ENCODE measurements at regions not wholly inside any gene's neighbourhood (a gene's known extent, or its start where the extent isn't known, plus 50 kb on each side); places are given as distances from the start of the nearest gene placed in this dataset.

GRCh38 chr2:117645458-117645857 is 169.0 kb upstream of the DDX18 start:
- no peak for DNase-seq (ENCODE audit: low read depth)

GRCh38 chr2:117646099-117646498 is 168.4 kb upstream of the DDX18 start:
- no peak for DNase-seq (ENCODE audit: low read depth)

- no peak for DNase-seq (ENCODE audit: low read depth)
Measured at GRCh38 chr2:117646872-117647271, 167.6 kb upstream of the DDX18 start.

GRCh38 chr2:117656546-117656945 is 157.9 kb upstream of the DDX18 start:
- no peak for DNase-seq (ENCODE audit: low read depth)

DNA sequence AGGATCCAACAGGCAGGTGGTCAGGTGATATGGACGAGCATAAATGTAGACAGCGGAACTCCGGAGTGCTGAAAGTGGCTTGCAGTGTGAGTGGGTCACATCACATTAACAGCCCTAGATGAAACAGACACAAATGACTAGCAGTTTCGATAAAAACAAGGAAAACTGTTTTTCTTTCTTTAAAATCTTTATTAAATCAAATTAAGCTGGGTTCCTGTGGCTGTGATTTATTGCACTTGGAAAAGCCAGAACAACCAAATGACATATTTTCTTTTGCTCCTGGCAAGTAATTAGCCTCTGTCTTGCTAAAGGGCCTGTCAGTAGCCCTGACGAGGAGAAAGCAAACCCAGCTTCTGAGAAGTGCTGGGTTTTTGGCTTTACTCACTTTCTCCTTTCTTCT is 152.9 kb upstream of the DDX18 start:
- DNase-seq (ENCODE audit: low read depth): no peak

GRCh38 chr2:117674172-117674571 is 140.3 kb upstream of the DDX18 start:
- DNase-seq (ENCODE audit: low read depth): no peak

GRCh38 chr2:117679952-117680351 is 134.5 kb upstream of the DDX18 start:
- no peak for DNase-seq (ENCODE audit: low read depth)

DNA sequence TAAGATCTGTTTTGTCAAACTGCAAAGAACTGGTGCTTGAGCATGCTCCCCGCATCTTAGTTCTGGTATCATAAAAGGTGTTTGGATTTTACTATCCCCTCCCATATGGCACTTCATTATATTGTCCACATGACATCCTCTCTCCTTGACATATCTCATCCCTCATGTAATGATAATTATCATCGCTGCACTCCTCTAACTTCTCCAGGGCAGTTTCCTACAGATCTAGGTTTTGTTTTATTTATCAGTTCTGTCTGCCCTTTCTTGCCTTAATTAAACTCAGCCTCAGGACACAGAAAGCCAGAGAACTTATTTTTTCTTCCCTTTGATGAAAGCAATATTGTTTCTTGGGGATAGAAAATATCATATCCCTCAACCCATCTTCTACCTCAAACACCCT is 129.6 kb upstream of the DDX18 start:
- no peak for DNase-seq (ENCODE audit: low read depth)

DNA sequence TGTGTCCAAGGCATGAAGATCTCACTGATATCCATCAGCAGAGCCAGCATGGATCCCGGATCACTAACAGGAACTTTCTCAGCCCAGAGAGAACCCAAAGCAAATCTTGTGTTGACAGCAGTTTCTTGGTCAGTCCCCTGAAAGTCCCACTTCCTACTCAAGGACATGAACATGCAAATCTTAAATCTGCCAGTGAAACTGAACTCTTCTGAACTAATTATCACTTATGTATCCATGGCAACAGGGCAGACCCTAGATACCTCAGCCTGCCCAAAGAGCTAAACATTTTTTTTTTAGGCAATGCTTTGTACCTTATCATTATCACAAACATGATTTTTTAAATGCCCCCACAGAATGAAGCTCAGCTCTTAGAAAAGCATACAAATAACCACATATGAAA is 127.8 kb upstream of the DDX18 start:
- DNase-seq (ENCODE audit: low read depth): no peak

DNA sequence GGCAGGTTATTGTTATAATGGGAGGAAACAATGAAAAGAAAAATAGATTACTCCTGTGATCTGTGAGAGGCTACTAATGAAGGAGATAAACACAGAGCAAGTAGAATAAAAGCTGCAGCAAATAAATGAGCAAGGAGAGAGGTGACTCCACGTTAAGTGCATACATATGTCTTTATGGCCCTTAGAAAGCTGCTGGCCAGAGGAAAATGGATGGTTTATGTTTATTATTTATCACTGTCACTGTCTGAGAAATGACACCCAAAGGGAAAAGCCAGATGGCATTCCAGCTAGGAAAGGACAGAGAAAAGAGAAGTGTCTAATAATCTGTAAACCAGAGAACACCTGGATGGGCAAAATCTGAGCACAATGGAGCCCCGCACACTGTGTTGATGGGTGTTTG is 122.9 kb upstream of the DDX18 start:
- DNase-seq (ENCODE audit: low read depth): no peak

DNA sequence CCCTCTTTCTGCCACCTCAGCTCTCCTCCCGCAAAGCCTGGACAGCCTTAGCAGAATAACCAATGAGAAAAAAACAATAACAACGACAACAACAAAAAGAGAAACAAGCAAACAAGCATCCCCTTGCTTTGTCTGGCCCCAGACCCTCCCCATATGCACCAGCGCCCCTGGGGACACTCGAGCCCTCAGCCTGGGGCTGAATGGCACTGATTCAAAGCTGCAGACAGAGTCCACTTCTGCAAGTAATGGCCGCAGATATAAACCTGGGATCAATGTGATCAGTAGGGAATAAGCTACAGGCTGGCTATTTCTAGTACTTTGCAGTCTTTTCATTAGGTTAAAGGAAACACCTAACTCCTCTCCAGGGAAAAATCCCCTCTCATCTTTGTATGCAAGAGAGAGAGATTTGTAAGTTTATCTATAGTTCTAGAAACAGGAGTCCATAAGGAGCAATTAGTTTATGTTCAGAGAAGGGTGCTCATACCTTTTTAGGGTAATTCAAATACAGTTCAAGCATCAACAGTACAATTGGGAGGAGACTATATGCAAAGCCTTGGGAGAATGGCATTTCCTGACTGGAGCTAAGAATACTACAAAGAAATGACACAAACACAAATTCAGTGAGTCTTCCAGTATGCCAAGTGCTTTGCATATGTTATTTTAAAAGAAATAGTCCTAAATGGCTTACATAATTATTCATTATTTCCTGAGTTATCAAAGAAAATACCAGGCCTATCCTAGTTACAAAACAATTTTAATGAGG is 122.3 kb upstream of the DDX18 start:
- no peak for DNase-seq (ENCODE audit: low read depth)

DNA sequence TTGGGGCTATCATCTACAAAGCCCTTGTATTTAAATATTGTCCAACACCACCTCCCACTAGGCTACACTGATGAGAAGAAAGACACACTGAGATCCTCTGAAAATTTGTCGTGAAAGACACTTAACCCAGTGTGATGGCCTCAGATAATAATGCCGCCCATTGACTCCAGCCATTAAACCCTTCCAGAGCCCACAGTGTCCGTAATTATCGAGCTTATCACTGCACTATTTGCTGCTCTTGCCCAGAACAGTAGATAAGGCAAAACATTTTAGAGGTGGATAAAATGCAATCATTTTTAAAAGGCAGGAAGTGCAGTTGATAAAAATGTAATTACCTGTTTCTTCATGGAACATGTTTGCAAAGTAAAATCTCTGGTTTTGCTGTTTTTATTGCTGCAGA is 121.3 kb upstream of the DDX18 start:
- no peak for DNase-seq (ENCODE audit: low read depth)

- DNase-seq (ENCODE audit: low read depth): no peak
Measured at GRCh38 chr2:117693651-117694050, 120.8 kb upstream of the DDX18 start.

DNA sequence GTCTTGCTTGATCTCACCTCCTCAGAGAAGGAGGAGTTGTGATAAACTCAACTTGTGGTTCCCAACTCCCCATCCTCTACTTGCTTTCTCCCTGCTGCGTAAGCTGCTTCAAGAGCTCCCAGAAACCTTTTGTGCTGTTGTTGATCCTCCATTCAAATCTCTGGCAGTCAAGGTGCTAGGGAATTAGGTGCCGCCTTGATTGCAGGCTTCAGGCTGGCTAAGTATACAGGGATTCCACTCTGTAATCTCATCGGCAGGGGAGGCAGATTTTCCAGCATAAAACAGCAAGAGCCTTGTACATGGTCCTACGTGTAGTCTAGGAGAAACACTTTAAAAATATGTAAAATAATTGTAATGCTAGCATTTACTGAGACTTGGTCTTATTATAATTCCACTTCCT is 116.2 kb upstream of the DDX18 start:
- DNase-seq (ENCODE audit: low read depth): no peak

GRCh38 chr2:117698819-117699218 is 115.7 kb upstream of the DDX18 start:
- no peak for DNase-seq (ENCODE audit: low read depth)

DNA sequence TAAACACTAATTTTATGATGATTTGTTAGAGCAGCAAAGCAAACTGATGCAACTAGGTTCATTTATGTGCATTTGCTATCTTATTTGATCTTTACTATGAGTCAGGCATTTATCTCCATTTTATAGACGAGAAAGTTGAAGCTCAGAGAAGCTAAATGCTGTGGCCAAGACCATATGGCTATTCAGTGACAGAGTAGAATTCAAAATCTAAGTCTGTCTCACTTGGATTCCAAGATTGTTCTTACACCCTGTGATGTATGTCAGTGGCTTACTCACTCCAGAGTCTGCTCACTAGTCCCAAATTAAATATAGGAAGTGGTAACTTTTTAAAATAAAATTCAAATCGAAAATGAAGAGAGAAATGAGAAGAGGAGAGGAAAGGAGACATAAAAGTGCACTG is 114.0 kb upstream of the DDX18 start:
- no peak for DNase-seq (ENCODE audit: low read depth)

GRCh38 chr2:117701365-117701764 is 113.1 kb upstream of the DDX18 start:
- no peak for DNase-seq (ENCODE audit: low read depth)

- DNase-seq (ENCODE audit: low read depth): no peak
Measured at GRCh38 chr2:117702098-117702497, 112.4 kb upstream of the DDX18 start.

DNA sequence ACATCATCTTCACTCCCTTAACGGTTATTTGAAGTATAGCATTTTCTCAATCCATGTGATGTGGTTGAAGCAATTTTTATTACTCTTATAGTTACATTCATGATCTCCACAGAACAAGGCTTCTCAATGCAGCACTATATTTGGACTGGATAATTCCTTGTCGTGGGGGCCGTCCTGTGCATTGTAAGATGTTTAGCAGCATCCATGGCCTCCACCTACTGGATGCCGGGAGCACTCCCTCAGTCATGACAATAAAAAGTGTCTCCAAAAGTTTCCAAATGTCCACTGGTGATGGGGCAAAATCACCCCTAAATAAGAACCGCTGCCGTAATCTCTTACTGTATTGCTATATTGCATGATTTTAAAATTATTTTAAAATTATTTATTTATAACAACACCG is 110.6 kb upstream of the DDX18 start:
- no peak for DNase-seq (ENCODE audit: low read depth)

DNA sequence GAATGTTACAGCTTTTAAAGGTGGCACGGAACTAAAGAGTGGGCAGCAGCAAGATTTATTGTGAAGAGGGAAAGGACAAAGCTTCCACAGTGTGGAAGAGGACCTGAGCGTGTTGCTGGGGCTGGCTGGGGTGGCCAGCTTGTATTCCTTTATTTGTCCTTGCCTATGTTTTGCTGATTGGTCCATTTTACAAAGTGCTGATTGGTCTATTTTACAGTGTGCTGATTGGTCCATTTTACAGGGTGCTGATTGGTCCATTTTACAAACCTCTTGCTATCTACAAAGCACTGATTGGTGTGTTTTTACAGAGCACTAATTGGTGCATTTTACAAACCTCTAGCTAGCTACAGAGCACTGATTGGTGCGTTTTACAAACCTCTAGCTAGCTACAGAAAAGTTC is 109.7 kb upstream of the DDX18 start:
- no peak for DNase-seq (ENCODE audit: low read depth)

- no peak for DNase-seq (ENCODE audit: low read depth)
Measured at GRCh38 chr2:117707874-117708273, 106.6 kb upstream of the DDX18 start.

DNA sequence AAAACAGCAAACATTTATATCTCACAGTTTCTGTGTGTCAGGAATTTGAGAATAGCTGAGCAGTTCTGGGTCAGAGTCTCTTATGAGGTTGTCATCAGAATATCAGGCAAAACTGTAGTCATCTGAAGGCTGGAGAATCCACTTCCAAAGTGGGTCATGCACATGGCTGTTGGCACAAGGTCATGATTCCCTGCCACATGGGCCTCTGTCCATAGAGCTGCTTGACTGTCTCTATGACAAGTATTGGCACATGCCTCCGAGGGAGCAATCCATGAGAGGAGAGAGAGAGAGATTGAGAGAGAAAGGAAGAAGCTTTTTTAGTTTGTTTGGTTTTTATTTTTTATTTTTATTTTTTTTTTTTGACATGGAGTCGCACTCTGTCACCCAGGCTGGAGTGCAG is 101.8 kb upstream of the DDX18 start:
- DNase-seq (ENCODE audit: low read depth): no peak

DNA sequence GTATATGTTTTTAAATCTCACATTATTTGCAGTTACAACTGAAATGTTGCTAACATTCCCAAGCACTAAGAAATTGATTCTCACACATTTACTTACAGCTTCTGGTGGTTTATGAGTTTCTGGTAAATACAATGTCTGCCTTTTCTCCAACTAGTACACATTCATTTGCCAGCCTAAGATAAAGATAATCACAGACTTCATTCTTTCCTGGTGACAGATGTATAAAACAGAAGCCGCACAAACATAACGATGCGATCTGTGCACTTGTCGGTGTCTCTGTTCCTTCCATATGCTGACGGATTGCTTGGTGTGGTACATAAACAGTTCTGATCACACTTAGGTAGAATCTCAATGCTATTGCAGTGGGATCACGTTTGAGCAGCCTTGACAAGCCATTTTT is 100.4 kb upstream of the DDX18 start:
- DNase-seq (ENCODE audit: low read depth): no peak

- no peak for DNase-seq (ENCODE audit: low read depth)
Measured at GRCh38 chr2:117714745-117715417, 99.6 kb upstream of the DDX18 start.

Measured in amniotic epithelial cell (primary cell).